ENCODE measurements at regions not wholly inside any gene's neighbourhood (a gene's known extent, or its start where the extent isn't known, plus 50 kb on each side); places are given as distances from the start of the nearest gene placed in this dataset.

DNA sequence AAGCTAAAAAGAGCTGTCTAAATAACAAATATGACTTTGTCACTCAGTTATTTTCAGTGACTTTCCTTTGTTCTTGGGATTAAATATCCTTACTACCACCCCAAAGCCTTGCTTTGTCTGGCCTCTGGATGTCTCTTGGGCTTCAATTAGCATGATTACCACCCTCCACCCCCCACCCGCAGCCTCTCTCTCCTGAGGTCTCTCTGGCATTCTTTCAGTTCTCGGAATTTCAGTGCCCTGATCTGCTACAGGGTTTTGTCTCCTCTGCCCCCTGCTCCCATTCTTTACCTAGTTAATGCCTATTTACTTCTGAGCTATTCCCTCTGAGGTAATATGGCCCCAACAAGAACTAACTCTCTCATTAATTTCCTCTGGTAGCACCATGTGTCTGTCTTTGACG is 376.4 kb downstream of the DEPDC1B start:
- no peak for DNase-seq (ENCODE audit: low spot score)
- intact Hi-C loops (cut with micrococcal nuclease) = no loop called here
- Mint-ChIP-seq H3K27ac (no peak overlapping the region), H3K36me3 (ENCODE audit: low read depth) (no peaks in the 10 kb centered on the region), H3K4me3 (no peak overlapping the region), H3K9me3 (peaks cover 23% of the 10 kb centered on the region), H3K27me3 (ENCODE audit: insufficient read depth) (no peaks in the 10 kb centered on the region), H3K4me1 (ENCODE audit: low read depth) (no peaks in the 10 kb centered on the region)

DNA sequence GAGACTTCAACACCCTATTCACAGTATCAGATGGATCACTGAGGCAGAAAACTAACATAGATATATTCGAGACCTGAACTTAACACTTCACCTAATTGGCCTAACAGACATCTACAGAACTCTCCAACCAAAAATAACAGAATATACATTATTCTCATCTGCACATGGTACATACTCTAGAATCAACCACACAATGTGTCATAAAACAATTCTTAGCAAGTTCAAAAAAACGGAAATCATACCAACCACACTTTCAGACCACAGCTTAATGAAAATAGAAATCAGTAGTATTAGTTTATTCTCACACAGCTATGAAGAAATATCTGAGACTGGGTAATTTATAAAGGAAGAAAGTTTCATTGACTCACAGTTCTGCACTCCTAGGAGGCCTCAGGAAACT is 387.9 kb downstream of the DEPDC1B start:
- Mint-ChIP-seq H3K4me3 (no peak overlapping the region), H3K27ac (no peak overlapping the region), H3K4me1 (ENCODE audit: low read depth) (no peaks in the 10 kb centered on the region), H3K27me3 (ENCODE audit: insufficient read depth) (no peaks in the 10 kb centered on the region), H3K9me3 (peaks cover 13% of the 10 kb centered on the region), H3K36me3 (ENCODE audit: low read depth) (no peaks in the 10 kb centered on the region)
- intact Hi-C loops (cut with micrococcal nuclease) = no loop called here
- no peak for DNase-seq (ENCODE audit: low spot score)

DNA sequence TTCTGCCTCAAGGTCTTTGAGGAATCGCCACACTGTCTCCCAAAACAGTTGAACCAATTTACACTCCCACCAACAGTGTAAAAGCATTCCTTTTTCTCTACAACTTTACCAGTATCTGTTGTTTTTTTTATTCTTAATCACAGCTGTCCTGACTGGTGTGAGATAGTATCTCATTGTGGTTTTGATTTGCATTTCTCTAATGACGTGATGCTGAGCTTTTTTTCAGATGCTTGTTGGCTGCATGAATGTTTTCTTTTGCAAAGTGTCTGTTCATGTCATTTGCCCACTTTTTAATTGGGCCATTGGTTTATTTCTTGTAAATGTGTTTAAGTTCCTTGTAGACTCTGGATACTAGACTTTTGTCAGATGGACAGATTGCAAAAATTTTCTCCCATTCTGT is 400.0 kb downstream of the DEPDC1B start:
- DNase-seq (ENCODE audit: low spot score) = no peak
- no peak overlapping the region for H3K4me3 Mint-ChIP-seq
- no peaks in the 10 kb centered on the region for H3K4me1 Mint-ChIP-seq (ENCODE audit: low read depth)
- no peaks in the 10 kb centered on the region for H3K36me3 Mint-ChIP-seq (ENCODE audit: low read depth)
- no peaks in the 10 kb centered on the region for H3K27me3 Mint-ChIP-seq (ENCODE audit: insufficient read depth)
- peaks cover 4% of the 10 kb centered on the region for H3K9me3 Mint-ChIP-seq
- intact Hi-C loops (cut with micrococcal nuclease) = no loop called here
- H3K27ac Mint-ChIP-seq = no peak overlapping the region

DNA sequence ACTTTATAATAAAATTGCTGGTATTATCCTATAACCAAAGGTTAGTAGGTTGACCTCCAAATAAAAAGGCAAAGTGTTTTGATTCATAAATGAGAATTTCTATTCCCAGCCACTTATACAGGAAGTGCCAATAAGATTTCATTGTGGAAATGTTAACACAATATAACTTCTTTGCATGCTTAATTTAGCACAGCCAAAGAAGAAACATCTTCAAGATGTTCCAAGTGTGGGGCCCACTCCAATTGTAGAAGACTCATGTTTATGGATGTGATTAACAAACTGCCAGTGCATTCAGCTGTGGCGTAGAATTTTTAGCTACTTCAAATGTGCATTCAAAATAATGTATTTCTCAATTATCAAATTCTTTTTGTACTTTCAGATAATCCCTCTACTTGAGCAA is 402.3 kb downstream of the DEPDC1B start:
- Mint-ChIP-seq H3K9me3 (no peaks in the 10 kb centered on the region), H3K27me3 (ENCODE audit: insufficient read depth) (no peaks in the 10 kb centered on the region), H3K4me3 (no peak overlapping the region), H3K4me1 (ENCODE audit: low read depth) (no peaks in the 10 kb centered on the region), H3K36me3 (ENCODE audit: low read depth) (no peaks in the 10 kb centered on the region), H3K27ac (no peak overlapping the region)
- DNase-seq (ENCODE audit: low spot score) = no peak
- intact Hi-C loops (cut with micrococcal nuclease) = no loop called here

DNA sequence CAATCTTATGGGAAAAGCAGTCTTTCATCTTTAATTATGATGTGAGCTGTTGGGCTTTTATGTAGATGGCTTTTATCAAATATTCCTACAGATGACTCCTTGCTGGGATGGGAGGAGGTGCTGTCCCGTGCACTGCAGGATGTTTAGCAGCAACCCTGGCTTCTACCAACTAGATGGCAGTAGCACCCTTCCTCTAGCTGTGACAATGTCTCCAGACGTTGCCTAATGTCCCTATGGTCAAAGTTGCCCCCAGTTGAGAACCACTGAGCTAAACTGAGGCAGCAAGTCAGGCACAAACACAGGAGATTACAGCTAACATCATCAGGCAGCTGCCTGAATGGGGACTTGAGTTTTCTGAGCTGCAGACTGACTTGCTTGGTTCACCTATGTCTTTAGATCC is 401.9 kb upstream of the PDE4D start:
- Mint-ChIP-seq H3K27me3 (ENCODE audit: insufficient read depth) (no peaks in the 10 kb centered on the region), H3K4me1 (ENCODE audit: low read depth) (no peaks in the 10 kb centered on the region), H3K27ac (no peak overlapping the region), H3K4me3 (no peak overlapping the region), H3K9me3 (no peaks in the 10 kb centered on the region), H3K36me3 (ENCODE audit: low read depth) (no peaks in the 10 kb centered on the region)
- intact Hi-C loops (cut with micrococcal nuclease) = no loop called here
- no peak for DNase-seq (ENCODE audit: low spot score)

DNA sequence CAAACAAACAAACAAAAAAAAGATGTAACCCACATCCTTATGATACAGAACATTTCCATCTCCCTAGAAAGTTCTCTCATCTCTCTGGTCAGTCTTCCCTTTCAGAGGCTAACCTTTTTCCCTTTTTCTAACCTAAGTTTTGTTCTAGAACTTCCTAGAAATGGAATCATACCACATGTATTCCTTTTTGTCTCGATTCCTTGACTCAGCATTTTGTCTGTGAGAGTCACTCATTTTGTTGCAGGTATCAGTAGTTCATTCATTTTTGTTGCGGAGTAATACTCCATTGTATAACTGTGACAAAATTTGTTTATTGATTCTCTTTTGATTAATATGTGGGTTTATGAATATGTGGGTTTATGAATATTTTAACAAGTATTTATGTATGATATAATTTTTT is 400.0 kb upstream of the PDE4D start:
- intact Hi-C loops (cut with micrococcal nuclease) = no loop called here
- H3K9me3 Mint-ChIP-seq = no peaks in the 10 kb centered on the region
- no peak overlapping the region for H3K4me3 Mint-ChIP-seq
- H3K27me3 Mint-ChIP-seq (ENCODE audit: insufficient read depth) = no peaks in the 10 kb centered on the region
- no peak for DNase-seq (ENCODE audit: low spot score)
- H3K27ac Mint-ChIP-seq = no peak overlapping the region
- H3K4me1 Mint-ChIP-seq (ENCODE audit: low read depth) = no peaks in the 10 kb centered on the region
- H3K36me3 Mint-ChIP-seq (ENCODE audit: low read depth) = no peaks in the 10 kb centered on the region

DNA sequence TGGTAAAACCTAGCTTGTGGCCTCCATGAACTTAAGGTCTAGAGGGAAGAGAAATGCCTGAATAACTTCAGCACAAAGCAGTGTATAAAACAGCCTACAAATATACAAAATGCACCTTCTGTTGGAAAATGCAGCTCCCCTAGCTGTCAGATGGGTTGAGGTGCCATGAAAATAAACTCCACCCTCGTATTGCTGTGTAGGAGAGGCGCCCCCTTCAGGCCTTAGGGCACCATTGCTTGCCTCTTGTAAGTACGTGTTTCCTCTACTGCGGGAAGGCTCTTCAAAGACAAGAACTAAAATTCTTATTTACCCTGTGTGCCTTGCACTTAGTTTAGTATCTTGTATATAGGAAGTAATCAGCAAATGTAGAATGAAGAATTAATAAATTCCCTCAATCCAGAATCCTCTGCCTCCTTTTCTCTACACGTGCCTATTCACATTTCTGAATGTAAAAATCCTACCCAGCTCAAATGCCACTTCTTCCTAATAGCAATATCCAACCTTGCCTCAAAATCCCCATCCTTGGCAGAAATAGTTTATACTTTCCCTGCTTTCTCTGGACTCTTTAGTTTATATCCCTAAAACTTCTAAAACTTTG is 393.7 kb upstream of the PDE4D start:
- no peaks in the 10 kb centered on the region for H3K4me1 Mint-ChIP-seq (ENCODE audit: low read depth)
- intact Hi-C loops (cut with micrococcal nuclease) = loop anchor here (2.0 kb wide), 1 partner anchor 476 kb away; no protein-coding TSS in a partner anchor
- DNase-seq (ENCODE audit: low spot score) = no peak
- no peaks in the 10 kb centered on the region for H3K9me3 Mint-ChIP-seq
- no peak overlapping the region for H3K27ac Mint-ChIP-seq
- no peak overlapping the region for H3K4me3 Mint-ChIP-seq
- H3K36me3 Mint-ChIP-seq (ENCODE audit: low read depth) = no peaks in the 10 kb centered on the region
- H3K27me3 Mint-ChIP-seq (ENCODE audit: insufficient read depth) = no peaks in the 10 kb centered on the region

DNA sequence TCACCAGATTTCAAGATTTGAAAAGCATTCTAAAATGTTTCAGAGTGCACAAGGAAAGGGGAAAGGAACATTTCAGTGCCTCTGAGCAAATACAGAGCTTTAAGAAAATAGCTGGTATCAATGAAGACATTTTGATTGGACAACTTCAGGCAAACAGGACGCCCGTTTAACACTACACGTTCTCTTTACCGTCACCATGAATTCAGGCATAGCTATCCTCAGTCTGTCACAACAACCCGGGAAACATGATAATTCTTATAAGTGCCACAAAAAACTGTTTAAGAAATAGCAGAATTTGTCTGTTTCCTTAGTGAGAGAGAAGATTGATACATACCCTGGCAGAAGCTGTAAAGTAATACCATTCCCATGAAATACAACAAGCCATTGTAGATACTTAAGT is 392.4 kb upstream of the PDE4D start:
- no peaks in the 10 kb centered on the region for H3K36me3 Mint-ChIP-seq (ENCODE audit: low read depth)
- no peak for DNase-seq (ENCODE audit: low spot score)
- no peaks in the 10 kb centered on the region for H3K4me1 Mint-ChIP-seq (ENCODE audit: low read depth)
- H3K27ac Mint-ChIP-seq = no peak overlapping the region
- H3K27me3 Mint-ChIP-seq (ENCODE audit: insufficient read depth) = no peaks in the 10 kb centered on the region
- no peak overlapping the region for H3K4me3 Mint-ChIP-seq
- H3K9me3 Mint-ChIP-seq = no peaks in the 10 kb centered on the region
- intact Hi-C loops (cut with micrococcal nuclease) = loop anchor here (2.0 kb wide), 1 partner anchor 475 kb away; no protein-coding TSS in a partner anchor

DNA sequence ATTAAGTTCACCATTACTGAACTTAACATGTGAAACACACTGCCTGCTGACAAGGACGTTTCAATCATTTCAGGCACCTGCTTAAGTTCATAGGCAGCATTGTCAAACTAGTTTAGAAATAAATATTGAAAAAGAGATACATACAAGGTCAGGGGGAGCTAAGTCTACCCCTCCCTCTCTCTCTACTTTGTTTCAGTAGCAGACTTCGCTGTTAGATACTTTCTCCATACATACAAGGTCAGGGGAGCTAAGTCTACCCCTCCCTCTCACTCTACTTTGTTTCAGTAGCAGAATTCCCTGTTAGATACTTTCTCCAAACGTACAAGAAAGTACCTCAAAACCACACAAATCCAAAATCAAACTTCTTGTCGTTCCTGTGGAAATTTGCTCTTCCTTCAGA is 387.4 kb upstream of the PDE4D start:
- Mint-ChIP-seq H3K36me3 (ENCODE audit: low read depth) (no peaks in the 10 kb centered on the region), H3K4me3 (no peak overlapping the region), H3K27ac (no peak overlapping the region), H3K9me3 (no peaks in the 10 kb centered on the region), H3K27me3 (ENCODE audit: insufficient read depth) (no peaks in the 10 kb centered on the region), H3K4me1 (ENCODE audit: low read depth) (no peaks in the 10 kb centered on the region)
- intact Hi-C loops (cut with micrococcal nuclease) = no loop called here
- DNase-seq (ENCODE audit: low spot score) = no peak

DNA sequence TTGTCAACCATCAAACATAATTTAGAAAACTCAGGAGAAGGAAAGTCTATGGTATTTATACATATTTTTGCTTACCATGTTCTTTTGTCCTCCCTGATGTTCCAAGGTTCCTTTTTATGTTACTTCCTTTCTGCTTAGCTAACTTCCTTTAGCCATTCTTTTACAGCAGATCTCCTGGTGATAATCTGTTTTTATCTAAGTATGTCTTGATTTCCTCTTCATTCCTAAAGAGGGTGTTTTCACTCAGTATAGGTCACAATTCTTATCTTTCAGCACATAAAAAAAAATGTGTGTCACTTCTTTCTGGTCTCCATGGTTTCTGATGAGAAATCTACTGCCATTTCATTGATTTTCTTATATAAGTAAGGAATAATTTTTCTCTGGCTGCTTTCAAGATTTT is 384.4 kb upstream of the PDE4D start:
- DNase-seq (ENCODE audit: low spot score) = no peak
- H3K36me3 Mint-ChIP-seq (ENCODE audit: low read depth) = no peaks in the 10 kb centered on the region
- no peak overlapping the region for H3K4me3 Mint-ChIP-seq
- H3K9me3 Mint-ChIP-seq = no peaks in the 10 kb centered on the region
- no peaks in the 10 kb centered on the region for H3K4me1 Mint-ChIP-seq (ENCODE audit: low read depth)
- H3K27ac Mint-ChIP-seq = no peak overlapping the region
- no peaks in the 10 kb centered on the region for H3K27me3 Mint-ChIP-seq (ENCODE audit: insufficient read depth)
- intact Hi-C loops (cut with micrococcal nuclease) = no loop called here

DNA sequence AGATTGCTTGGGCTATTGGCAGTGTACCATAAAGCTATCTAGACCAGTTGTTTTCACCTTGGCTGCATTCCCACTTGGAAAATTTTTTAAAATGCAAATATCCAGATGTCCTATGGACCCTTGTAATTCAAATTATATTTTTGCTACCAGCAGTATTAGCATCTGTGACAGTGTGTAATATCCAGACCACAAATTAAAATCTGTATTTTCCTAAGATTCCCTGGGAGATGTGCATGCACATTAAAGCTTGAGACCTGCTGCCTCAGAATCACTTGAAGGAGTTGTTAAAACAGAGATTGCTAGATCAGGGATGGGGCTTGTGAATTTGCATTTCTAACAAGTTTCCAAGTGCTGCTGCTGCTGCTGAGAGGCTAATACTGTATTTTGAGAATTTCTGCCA is 381.2 kb upstream of the PDE4D start:
- Mint-ChIP-seq H3K4me1 (ENCODE audit: low read depth) (no peaks in the 10 kb centered on the region), H3K9me3 (no peaks in the 10 kb centered on the region), H3K27ac (no peak overlapping the region), H3K4me3 (no peak overlapping the region), H3K36me3 (ENCODE audit: low read depth) (no peaks in the 10 kb centered on the region), H3K27me3 (ENCODE audit: insufficient read depth) (no peaks in the 10 kb centered on the region)
- DNase-seq (ENCODE audit: low spot score) = no peak
- intact Hi-C loops (cut with micrococcal nuclease) = no loop called here

DNA sequence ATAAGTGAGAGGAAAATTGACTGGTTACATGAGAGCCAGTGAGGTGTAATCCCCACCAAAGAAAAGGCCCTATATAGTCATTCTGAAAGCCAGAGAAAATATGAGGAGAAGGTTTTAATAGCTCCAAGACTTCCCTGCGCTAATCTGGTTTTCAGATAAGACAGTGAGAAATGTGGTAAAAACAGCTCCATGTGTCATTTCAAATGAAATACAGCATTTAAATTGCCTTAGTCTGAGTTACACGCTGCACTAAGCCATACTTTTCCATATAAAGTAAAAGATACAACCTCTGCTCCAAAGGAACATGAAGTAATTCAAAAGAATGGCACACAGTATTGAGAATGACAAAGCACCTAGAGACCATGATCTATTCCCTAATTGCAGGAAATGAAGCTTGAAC is 378.0 kb upstream of the PDE4D start:
- intact Hi-C loops (cut with micrococcal nuclease) = no loop called here
- Mint-ChIP-seq H3K4me3 (no peak overlapping the region), H3K27ac (no peak overlapping the region), H3K9me3 (no peaks in the 10 kb centered on the region), H3K4me1 (ENCODE audit: low read depth) (no peaks in the 10 kb centered on the region), H3K36me3 (ENCODE audit: low read depth) (no peaks in the 10 kb centered on the region), H3K27me3 (ENCODE audit: insufficient read depth) (no peaks in the 10 kb centered on the region)
- no peak for DNase-seq (ENCODE audit: low spot score)

DNA sequence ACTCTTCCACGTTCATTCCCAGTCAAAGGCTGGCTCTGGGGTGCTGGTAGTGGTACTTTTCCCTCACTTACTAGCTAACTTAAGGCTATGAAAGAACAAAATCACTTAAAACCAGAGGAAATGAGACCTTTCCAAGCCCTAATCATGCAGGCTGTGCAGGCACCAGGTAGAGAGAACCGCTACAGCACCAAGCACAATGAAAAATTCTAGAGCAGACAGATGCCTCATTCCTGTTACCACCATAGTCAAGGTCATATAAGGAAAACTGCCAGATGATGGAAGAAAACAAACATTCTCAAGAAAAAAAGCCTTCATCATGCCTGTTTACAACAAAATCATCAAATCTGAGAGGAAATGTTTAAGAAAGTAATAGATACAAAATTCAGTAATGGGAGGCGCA is 374.4 kb upstream of the PDE4D start:
- Mint-ChIP-seq H3K36me3 (ENCODE audit: low read depth) (no peaks in the 10 kb centered on the region), H3K27me3 (ENCODE audit: insufficient read depth) (no peaks in the 10 kb centered on the region), H3K4me3 (no peak overlapping the region), H3K4me1 (ENCODE audit: low read depth) (no peaks in the 10 kb centered on the region), H3K9me3 (no peaks in the 10 kb centered on the region), H3K27ac (no peak overlapping the region)
- DNase-seq (ENCODE audit: low spot score) = no peak
- intact Hi-C loops (cut with micrococcal nuclease) = no loop called here

DNA sequence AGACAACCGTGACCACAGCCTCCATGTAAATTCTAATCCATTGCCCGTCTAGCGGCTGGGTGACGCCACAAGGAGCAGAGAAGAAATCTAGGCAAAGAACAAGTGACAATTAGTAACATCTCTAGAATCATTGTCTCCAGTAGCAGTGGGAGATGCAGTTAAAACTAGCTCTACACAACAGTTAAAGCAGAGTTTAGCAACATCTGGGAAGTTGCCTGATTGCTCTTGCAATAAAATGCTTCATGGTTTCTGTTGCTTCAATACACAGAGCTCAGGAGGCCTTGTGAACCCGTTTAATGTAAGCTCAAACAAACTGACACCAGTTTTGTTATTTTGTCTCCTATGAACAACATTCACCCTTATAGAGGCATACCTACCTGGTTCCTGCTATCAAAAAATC is 369.8 kb upstream of the PDE4D start:
- H3K36me3 Mint-ChIP-seq (ENCODE audit: low read depth) = no peaks in the 10 kb centered on the region
- H3K4me1 Mint-ChIP-seq (ENCODE audit: low read depth) = no peaks in the 10 kb centered on the region
- intact Hi-C loops (cut with micrococcal nuclease) = no loop called here
- H3K9me3 Mint-ChIP-seq = no peaks in the 10 kb centered on the region
- H3K4me3 Mint-ChIP-seq = no peak overlapping the region
- no peaks in the 10 kb centered on the region for H3K27me3 Mint-ChIP-seq (ENCODE audit: insufficient read depth)
- no peak overlapping the region for H3K27ac Mint-ChIP-seq
- DNase-seq (ENCODE audit: low spot score) = no peak

Data from activated T-helper 1 cell treated with anti-CD3 and anti-CD28 coated beads, Interleukin-12 subunit alpha, Interleukin-12 subunit beta, Interleukin-2, Interleukin-4 antibody, amounts not matched to agents 30 ng/mL and 10 ng/mL and 1 ng/mL, durations not matched to agents 14 hours and 24 hours and 36 hours (primary cell).